Endothelial cell of umbilical vein (primary cell): ENCODE measurements at regions not wholly inside any gene's neighbourhood (a gene's known extent, or its start where the extent isn't known, plus 50 kb on each side); places are given as distances from the start of the nearest gene placed in this dataset.

Experiments used
- BruUV-seq: library from RNA; stranded (reverse); fragments of 400-500 nt; replicated peaks from 2 replicates; lab custom pipeline; 2021; lab: Mats Ljungman, UMichigan
- CTCF ChIA-PET: fragments of 300-600, 350-600 bp; sonication (Branson Sonifier 250); formaldehyde crosslinking; loops from one replicate; lab custom pipeline; 2021; ENCODE audit warnings: antibody characterized with exemption, inconsistent platforms; lab: Charles Lee
- POLR2A ChIA-PET: fragments of 300-600, 350-600 bp; sonication (Branson Sonifier 250); formaldehyde crosslinking; loops from one replicate; lab custom pipeline; 2021; ENCODE audit warnings: antibody characterized with exemption, inconsistent platforms; lab: Charles Lee
- DNase-seq: peaks from one replicate; pipeline ENCODE4 v3.0.0-alpha.2; 2011; ENCODE audit warnings: low read depth, low spot score
- FAIRE-seq: peaks from 2 replicates; lab custom pipeline; 2011; peaks lifted over from hg19 to GRCh38; lab: Jason Lieb, UNC
- H2AFZ ChIP-seq: 2 replicates; pipeline ENCODE4 v1.6.0; 2012; ENCODE audit warnings: low read depth, low read length, control low read depth, inconsistent platforms
- H3K27ac ChIP-seq: 2 replicates; pipeline ENCODE4 v1.5.1; 2011; ENCODE audit warnings: low read depth, mild to moderate bottlenecking, control low read depth, low read length, moderate library complexity; ENCODE audit not compliant: insufficient read depth
- H3K27me3 ChIP-seq, 2 experiments: 2 replicates each; pipeline versions ENCODE4 v1.6.0 to v1.6.1; 2011; ENCODE audit warnings: low read length in 2 of 2, mixed read lengths in 1 of 2; ENCODE audit not compliant: control insufficient read depth in 2 of 2, insufficient read depth in 2 of 2
- H3K36me3 ChIP-seq, 2 experiments: 2 replicates in 1 of 2; 3 replicates in 1 of 2; pipeline ENCODE4 v1.5.1; 2011; ENCODE audit warnings: low read length in 2 of 2, mild to moderate bottlenecking in 1 of 2, moderate library complexity in 1 of 2; ENCODE audit not compliant: control insufficient read depth in 2 of 2, insufficient read depth in 2 of 2; ENCODE audit errors: extremely low read depth in 1 of 2
- H3K4me1 ChIP-seq: 3 replicates; pipeline ENCODE4 v1.5.1; 2011; ENCODE audit warnings: mild to moderate bottlenecking, low read length; ENCODE audit not compliant: control insufficient read depth, insufficient read depth; ENCODE audit errors: extremely low read depth
- H3K4me2 ChIP-seq: 2 replicates; pipeline ENCODE4 v1.6.1; 2011; ENCODE audit warnings: low read length, control low read depth, mixed read lengths; ENCODE audit not compliant: insufficient read depth
- H3K4me3 ChIP-seq, 3 experiments: fragments of 200-600 bp in 1 of 3; sonication (generic), shearing (Covaris generic) in 1 of 3; replicated peaks in 1 of 3; 2 replicates each; pipeline ENCODE4 v1.5.1; 2011 to 2016; ENCODE audit warnings: control low read depth in 3 of 3, low read length in 3 of 3, mild to moderate bottlenecking in 2 of 3, inconsistent platforms in 1 of 3, low read depth in 1 of 3, moderate library complexity in 1 of 3; ENCODE audit not compliant: insufficient read depth in 1 of 3
- H3K79me2 ChIP-seq: 2 replicates; pipeline ENCODE4 v1.6.0; 2012; ENCODE audit warnings: low read length, inconsistent platforms; ENCODE audit not compliant: control insufficient read depth, insufficient read depth
- H3K9ac ChIP-seq: replicated peaks from 2 replicates; pipeline ENCODE3; 2011; ENCODE audit warnings: low read length, control low read depth; ENCODE audit not compliant: insufficient read depth; ENCODE audit errors: extremely low read depth
- H3K9me1 ChIP-seq: replicated peaks from 3 replicates; pipeline ENCODE4 v1.6.0; 2011; ENCODE audit warnings: mild to moderate bottlenecking, low read length; ENCODE audit not compliant: control insufficient read depth, insufficient read depth; ENCODE audit errors: extremely low read depth
- H3K9me3 ChIP-seq: replicated peaks from 2 replicates; pipeline ENCODE4 v1.5.1; 2012; ENCODE audit warnings: low read length, inconsistent platforms; ENCODE audit not compliant: control insufficient read depth, insufficient read depth
- H4K20me1 ChIP-seq: replicated peaks from 2 replicates; pipeline ENCODE3; 2011; ENCODE audit warnings: mild to moderate bottlenecking, low read length; ENCODE audit not compliant: control insufficient read depth, insufficient read depth; ENCODE audit errors: extremely low read depth
- CTCF ChIP-seq, 2 donors: IDR thresholded peaks; 1 replicate in 1 of 2; 2 replicates in 1 of 2; pipeline ENCODE4 v1.5.1; 2011; ENCODE audit warnings: low read length in 2 of 2, mild to moderate bottlenecking in 2 of 2, moderate library complexity in 2 of 2, control low read depth in 1 of 2, inconsistent platforms in 1 of 2, low read depth in 1 of 2; ENCODE audit not compliant: insufficient read depth in 1 of 2; ENCODE audit errors: extremely low read depth in 1 of 2
- EZH2 ChIP-seq: IDR thresholded peaks from 2 replicates; pipeline ENCODE4 v1.6.1; 2012; ENCODE audit warnings: borderline replicate concordance, low read depth, mild to moderate bottlenecking, moderate library complexity, low read length, inconsistent platforms; ENCODE audit not compliant: severe bottlenecking
- FOS ChIP-seq: IDR thresholded peaks from 2 replicates; pipeline ENCODE4 v1.6.1; 2011; ENCODE audit warnings: mild to moderate bottlenecking, low read length, moderate library complexity, borderline replicate concordance; ENCODE audit not compliant: insufficient read depth
- JUN ChIP-seq: IDR thresholded peaks from 2 replicates; pipeline ENCODE4 v1.6.1; 2011; ENCODE audit warnings: borderline replicate concordance, low read depth; ENCODE audit not compliant: insufficient read length, insufficient read depth
- MAX ChIP-seq: IDR thresholded peaks from 2 replicates; pipeline ENCODE4 v1.6.1; 2011; ENCODE audit not compliant: insufficient read depth, insufficient read length
- POLR2A ChIP-seq: IDR thresholded peaks from 2 replicates; pipeline ENCODE4 v1.6.1; 2012; ENCODE audit warnings: low read depth, mild to moderate bottlenecking, control low read depth, low read length
- POLR2AphosphoS5 ChIP-seq: IDR thresholded peaks from 2 replicates; pipeline ENCODE4 v1.6.1; 2012; ENCODE audit warnings: low read depth, mild to moderate bottlenecking, control low read depth, low read length, moderate library complexity; ENCODE audit not compliant: insufficient read depth
- dilution Hi-C: fragments of 300-500 bp; cut with MboI; formaldehyde crosslinking; loops from one replicate; pipeline ENCODE4 v1.15.0; 2019; ENCODE audit warnings: low sequenced_read_pairs; ENCODE audit not compliant: extremely low pct_ligation_motif_present
- intact Hi-C: fragments of 100-400 bp; cut with micrococcal nuclease; formaldehyde crosslinking; loops from one replicate; pipeline ENCODE4 v1.10.0; 2022

GRCh38 chr6:141467041-141467440, 665.7 kb upstream of the GJE1 start:
- Histone ChIP-seq H2AFZ (no peak overlapping the region), H3K79me2 (no peaks in the 10 kb centered on the region), H3K27me3 (no peaks in the 10 kb centered on the region), H3K9me3 (no peaks in the 10 kb centered on the region), H4K20me1 (no peaks in the 10 kb centered on the region), H3K4me2 (no peak overlapping the region), H3K27ac (no peak overlapping the region), H3K9ac (no peak overlapping the region), H3K4me3 (no peak overlapping the region), H3K36me3 (no peaks in the 10 kb centered on the region), H3K4me1 (no peaks in the 10 kb centered on the region), H3K9me1 (no peaks in the 10 kb centered on the region)
- TF ChIP-seq FOS (no peak), MAX (no peak), EZH2 (no peak), POLR2AphosphoS5 (no peak), JUN (no peak), POLR2A (no peak), CTCF (IDR thresholded peaks at IDR 0.05; ENCODE audit: extremely low read depth in 1 of 2, insufficient read depth in 1 of 2, low read depth in 1 of 2, low read length in 2 of 2) (no peak)
- dilution Hi-C loops (no loop called here), intact Hi-C loops (no loop called here)
- DNase-seq = no peak
- BruUV-seq = no TSS peak
- no peak for FAIRE-seq
- ChIA-PET CTCF (no interaction called here), POLR2A (no interaction called here)
